ENCODE measurements at regions not wholly inside any gene's neighbourhood (a gene's known extent, or its start where the extent isn't known, plus 50 kb on each side); places are given as distances from the start of the nearest gene placed in this dataset.
A peak's percentile ranks its signal among the peaks of the same experiment; 100 is the strongest.

GRCh38 chr13:44199627-44200207, 173.9 kb upstream of the SERP2 start:
- no peak for TF ChIP-seq ZBTB7A (IDR thresholded peaks at IDR 0.05; ENCODE audit: low read depth)
- peak; percentile 60; the same call in 1 of the 2 replicates for TF ChIP-seq CEBPB (IDR thresholded peaks at IDR 0.05)

DNA sequence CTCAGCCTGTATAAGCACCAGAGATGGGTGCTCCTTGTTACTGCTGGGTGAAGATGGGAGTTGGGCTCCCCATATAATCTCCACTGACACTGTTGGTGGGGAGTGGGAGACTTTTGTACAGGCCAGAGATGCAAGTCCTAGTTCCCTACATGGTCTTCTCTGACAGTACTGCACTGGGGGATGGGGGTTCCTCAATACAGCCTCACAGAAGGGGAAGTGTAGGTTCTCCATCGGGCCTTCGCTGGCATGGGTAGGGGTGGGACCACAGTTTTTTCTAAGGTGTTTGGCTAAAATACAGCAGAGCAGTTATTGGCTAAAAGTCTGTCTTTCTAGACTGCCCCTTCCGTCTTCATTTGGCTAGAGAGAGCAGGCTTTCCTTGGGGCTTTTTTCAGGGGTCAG, 167.2 kb upstream of the SERP2 start:
- no peak for TF ChIP-seq TEAD4 (IDR thresholded peaks at IDR 0.05)
- TF ChIP-seq MAX (IDR thresholded peaks at IDR 0.05), result no peak
- TF ChIP-seq YY1 (IDR thresholded peaks at IDR 0.05; ENCODE audit: low read depth), result no peak
- no peak for TF ChIP-seq CREB1 (IDR thresholded peaks at IDR 0.05; ENCODE audit: low read depth)
- no peak for TF ChIP-seq EP300 (IDR thresholded peaks at IDR 0.05; ENCODE audit: borderline replicate concordance)
- TF ChIP-seq USF1 (IDR thresholded peaks at IDR 0.05), result no peak
- TF ChIP-seq EGR1 (IDR thresholded peaks at IDR 0.05), result no peak
- TF ChIP-seq CEBPB (IDR thresholded peaks at IDR 0.05), result no peak
- TF ChIP-seq TAF1 (IDR thresholded peaks at IDR 0.05; ENCODE audit: low read depth), result no peak
- no peak for TF ChIP-seq RAD21 (IDR thresholded peaks at IDR 0.05; ENCODE audit: low read depth)
- TF ChIP-seq NFIC (IDR thresholded peaks at IDR 0.05), result no peak

DNA sequence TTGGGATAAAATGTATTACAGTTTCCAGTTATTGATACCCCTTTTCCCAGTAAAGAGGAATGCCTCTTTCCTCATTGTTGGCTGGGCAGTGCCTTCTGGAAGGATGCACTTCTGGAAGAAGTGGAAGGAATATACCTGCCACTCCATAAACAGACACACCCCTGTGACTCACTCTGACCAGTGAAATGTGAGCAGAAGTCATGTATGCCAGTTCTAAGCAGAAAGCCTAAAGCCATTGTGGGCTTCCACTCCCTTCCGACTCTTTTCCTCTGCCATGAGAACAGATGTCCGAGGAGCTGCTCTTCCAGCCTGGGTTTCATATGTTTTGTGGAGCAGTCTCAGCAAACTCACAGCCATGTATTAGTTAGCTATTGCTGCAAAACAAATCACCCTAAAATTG, 166.1 kb upstream of the SERP2 start:
- TF ChIP-seq TAF1 (IDR thresholded peaks at IDR 0.05; ENCODE audit: low read depth), result no peak
- TF ChIP-seq TEAD4 (IDR thresholded peaks at IDR 0.05), result no peak
- no peak for TF ChIP-seq EGR1 (IDR thresholded peaks at IDR 0.05)
- TF ChIP-seq RAD21 (IDR thresholded peaks at IDR 0.05; ENCODE audit: low read depth), result no peak
- TF ChIP-seq NFIC (IDR thresholded peaks at IDR 0.05), result no peak
- no peak for TF ChIP-seq MAX (IDR thresholded peaks at IDR 0.05)
- TF ChIP-seq CREB1 (IDR thresholded peaks at IDR 0.05; ENCODE audit: low read depth), result no peak
- no peak for TF ChIP-seq TCF12 (IDR thresholded peaks at IDR 0.05; ENCODE audit: low read depth)
- no peak for TF ChIP-seq EP300 (IDR thresholded peaks at IDR 0.05; ENCODE audit: borderline replicate concordance)
- TF ChIP-seq CEBPB (IDR thresholded peaks at IDR 0.05), result no peak
- no peak for TF ChIP-seq YY1 (IDR thresholded peaks at IDR 0.05; ENCODE audit: low read depth)
- TF ChIP-seq USF1 (IDR thresholded peaks at IDR 0.05), result no peak

GRCh38 chr13:44210525-44210924, 163.1 kb upstream of the SERP2 start:
- TF ChIP-seq CREB1 (IDR thresholded peaks at IDR 0.05; ENCODE audit: low read depth) (no peak), CEBPB (IDR thresholded peaks at IDR 0.05) (no peak), FOXM1 (IDR thresholded peaks at IDR 0.05; ENCODE audit: borderline replicate concordance, low read depth) (no peak), TAF1 (IDR thresholded peaks at IDR 0.05; ENCODE audit: low read depth) (no peak), TCF12 (IDR thresholded peaks at IDR 0.05; ENCODE audit: low read depth) (no peak), EGR1 (IDR thresholded peaks at IDR 0.05) (no peak), EP300 (IDR thresholded peaks at IDR 0.05; ENCODE audit: borderline replicate concordance) (no peak), ZBTB7A (IDR thresholded peaks at IDR 0.05; ENCODE audit: low read depth) (no peak)
- TF ChIP-seq, protein P1, sequence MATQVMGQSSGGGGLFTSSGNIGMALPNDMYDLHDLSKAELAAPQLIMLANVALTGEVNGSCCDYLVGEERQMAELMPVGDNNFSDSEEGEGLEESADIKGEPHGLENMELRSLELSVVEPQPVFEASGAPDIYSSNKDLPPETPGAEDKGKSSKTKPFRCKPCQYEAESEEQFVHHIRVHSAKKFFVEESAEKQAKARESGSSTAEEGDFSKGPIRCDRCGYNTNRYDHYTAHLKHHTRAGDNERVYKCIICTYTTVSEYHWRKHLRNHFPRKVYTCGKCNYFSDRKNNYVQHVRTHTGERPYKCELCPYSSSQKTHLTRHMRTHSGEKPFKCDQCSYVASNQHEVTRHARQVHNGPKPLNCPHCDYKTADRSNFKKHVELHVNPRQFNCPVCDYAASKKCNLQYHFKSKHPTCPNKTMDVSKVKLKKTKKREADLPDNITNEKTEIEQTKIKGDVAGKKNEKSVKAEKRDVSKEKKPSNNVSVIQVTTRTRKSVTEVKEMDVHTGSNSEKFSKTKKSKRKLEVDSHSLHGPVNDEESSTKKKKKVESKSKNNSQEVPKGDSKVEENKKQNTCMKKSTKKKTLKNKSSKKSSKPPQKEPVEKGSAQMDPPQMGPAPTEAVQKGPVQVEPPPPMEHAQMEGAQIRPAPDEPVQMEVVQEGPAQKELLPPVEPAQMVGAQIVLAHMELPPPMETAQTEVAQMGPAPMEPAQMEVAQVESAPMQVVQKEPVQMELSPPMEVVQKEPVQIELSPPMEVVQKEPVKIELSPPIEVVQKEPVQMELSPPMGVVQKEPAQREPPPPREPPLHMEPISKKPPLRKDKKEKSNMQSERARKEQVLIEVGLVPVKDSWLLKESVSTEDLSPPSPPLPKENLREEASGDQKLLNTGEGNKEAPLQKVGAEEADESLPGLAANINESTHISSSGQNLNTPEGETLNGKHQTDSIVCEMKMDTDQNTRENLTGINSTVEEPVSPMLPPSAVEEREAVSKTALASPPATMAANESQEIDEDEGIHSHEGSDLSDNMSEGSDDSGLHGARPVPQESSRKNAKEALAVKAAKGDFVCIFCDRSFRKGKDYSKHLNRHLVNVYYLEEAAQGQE (IDR thresholded peaks at IDR 0.05; ENCODE audit: low read depth), result no peak

DNA sequence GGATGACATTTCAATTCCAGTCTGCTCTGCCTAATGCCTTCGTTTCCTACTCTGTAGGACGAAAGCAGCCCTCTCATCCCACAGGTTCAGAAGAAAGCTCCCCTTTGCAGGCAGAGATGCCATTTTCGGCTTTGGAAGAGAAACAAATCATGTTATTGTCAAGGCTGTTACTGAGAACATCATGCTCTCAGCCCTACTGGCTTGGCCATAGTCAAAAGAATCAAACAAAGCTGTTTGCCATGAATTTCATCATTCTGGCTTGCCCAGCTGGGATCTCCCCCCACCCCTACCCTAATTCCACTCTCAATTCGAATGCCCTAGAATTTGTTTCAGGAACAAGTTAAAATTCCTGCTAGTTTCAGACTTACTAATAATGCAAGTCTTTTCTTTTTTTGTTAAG, 162.3 kb upstream of the SERP2 start:
- TF ChIP-seq TAF1 (IDR thresholded peaks at IDR 0.05; ENCODE audit: low read depth) (no peak), EGR1 (IDR thresholded peaks at IDR 0.05) (no peak), EP300 (IDR thresholded peaks at IDR 0.05; ENCODE audit: borderline replicate concordance) (no peak), CREB1 (IDR thresholded peaks at IDR 0.05; ENCODE audit: low read depth) (no peak), ZBTB7A (IDR thresholded peaks at IDR 0.05; ENCODE audit: low read depth) (no peak), MAX (IDR thresholded peaks at IDR 0.05) (no peak), CEBPB (IDR thresholded peaks at IDR 0.05) (no peak)

- no peak for TF ChIP-seq CREB1 (IDR thresholded peaks at IDR 0.05; ENCODE audit: low read depth)
Measured at GRCh38 chr13:44211704-44212346, 161.8 kb upstream of the SERP2 start.

GRCh38 chr13:44212633-44213396, 160.8 kb upstream of the SERP2 start:
- TF ChIP-seq USF1 (IDR thresholded peaks at IDR 0.05) (no peak), FOXM1 (IDR thresholded peaks at IDR 0.05; ENCODE audit: borderline replicate concordance, low read depth) (no peak), EGR1 (IDR thresholded peaks at IDR 0.05) (no peak)
